ENCODE measurements at regions not wholly inside any gene's neighbourhood (a gene's known extent, or its start where the extent isn't known, plus 50 kb on each side); places are given as distances from the start of the nearest gene placed in this dataset.

GRCh38 chr20:57991211-57991881 lies 237.1 kb downstream of the ANKRD60 start:
- H2BK20ac ChIP-seq (ENCODE audit: low read depth, low read length): no peak overlapping the region
- no peak overlapping the region for H4K8ac ChIP-seq (ENCODE audit: low read depth in 2 of 2, low read length in 2 of 2)
- no CpG with 5 or more reads among the region's 14 CpGs for WGBS, 2 experiments (ENCODE audit: extremely low coverage in 2 of 2, insufficient read length in 1 of 2)
- no peaks in the 10 kb centered on the region for H3K79me1 ChIP-seq (ENCODE audit: low read depth in 1 of 2, low read length in 2 of 2)
- H3K27me3 ChIP-seq (ENCODE audit: control insufficient read depth, insufficient read depth, low read length): no peaks in the 10 kb centered on the region
- no peak for DNase-seq
- H3K4me2 ChIP-seq (ENCODE audit: low read depth, low read length): no peak overlapping the region
- H2BK5ac ChIP-seq (ENCODE audit: low read depth, low read length, poor library complexity, severe bottlenecking): no peak overlapping the region
- POLR2A ChIA-PET (ENCODE audit: unreplicated experiment): no interaction called here
- H2AK9ac ChIP-seq (replicated peaks; ENCODE audit: low read depth, low read length, poor library complexity): no peak overlapping the region
- CTCF ChIA-PET: no interaction called here
- intact Hi-C loops (cut with micrococcal nuclease) (no loop called here), dilution Hi-C loops (cut with HindIII; ENCODE audit: low sequenced_read_pairs, unreplicated experiment) (no loop called here), in situ Hi-C loops (cut with MboI; ENCODE audit: low sequenced_read_pairs) (no loop called here)
- H4K5ac ChIP-seq (ENCODE audit: low read depth, low read length): no peak overlapping the region
- H3K9ac ChIP-seq (ENCODE audit: low read depth, low read length): no peak overlapping the region
- no peak overlapping the region for H3K27ac ChIP-seq (ENCODE audit: insufficient read depth, low read length)
- H3K4me3 ChIP-seq (ENCODE audit: insufficient read depth, low read depth, low read length): no peak overlapping the region
- H3K9me1 ChIP-seq (ENCODE audit: insufficient read depth, low read length): no peaks in the 10 kb centered on the region
- no peak overlapping the region for H2AK5ac ChIP-seq (ENCODE audit: low read depth, low read length)
- H3K9me3 ChIP-seq (ENCODE audit: control insufficient read depth, insufficient read depth, low read length): no peaks in the 10 kb centered on the region
- H3K23ac ChIP-seq (ENCODE audit: low read depth, low read length): no peak overlapping the region
- no peak for TF ChIP-seq CEBPB (IDR thresholded peaks at IDR 0.05; ENCODE audit: low read depth, low read length)
- TF ChIP-seq RAD21 (IDR thresholded peaks at IDR 0.05; ENCODE audit: low read length): no peak
- no peak for TF ChIP-seq MAZ (IDR thresholded peaks at IDR 0.05; ENCODE audit: borderline replicate concordance, low read depth, low read length)
- TF ChIP-seq MAFK (IDR thresholded peaks at IDR 0.05; ENCODE audit: low read depth, low read length): no peak
- TF ChIP-seq BHLHE40 (IDR thresholded peaks at IDR 0.05; ENCODE audit: low read depth, low read length): no peak
- TF ChIP-seq FOS (IDR thresholded peaks at IDR 0.05; ENCODE audit: low read depth, low read length): no peak
- no peak for TF ChIP-seq POLR2A (IDR thresholded peaks at IDR 0.05; ENCODE audit: low read depth, low read length)
- TF ChIP-seq, protein P1, sequence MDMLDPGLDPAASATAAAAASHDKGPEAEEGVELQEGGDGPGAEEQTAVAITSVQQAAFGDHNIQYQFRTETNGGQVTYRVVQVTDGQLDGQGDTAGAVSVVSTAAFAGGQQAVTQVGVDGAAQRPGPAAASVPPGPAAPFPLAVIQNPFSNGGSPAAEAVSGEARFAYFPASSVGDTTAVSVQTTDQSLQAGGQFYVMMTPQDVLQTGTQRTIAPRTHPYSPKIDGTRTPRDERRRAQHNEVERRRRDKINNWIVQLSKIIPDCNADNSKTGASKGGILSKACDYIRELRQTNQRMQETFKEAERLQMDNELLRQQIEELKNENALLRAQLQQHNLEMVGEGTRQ (IDR thresholded peaks at IDR 0.05; ENCODE audit: low read depth, low read length): no peak
- no peak for TF ChIP-seq CHD1 (IDR thresholded peaks at IDR 0.05; ENCODE audit: low read depth, low read length)
- no peak for TF ChIP-seq NFE2L2 (IDR thresholded peaks at IDR 0.05; ENCODE audit: low read depth, low read length)
- no peak for TF ChIP-seq ELK1 (IDR thresholded peaks at IDR 0.05; ENCODE audit: borderline replicate concordance, low read depth, low read length)
- TF ChIP-seq SMC3 (IDR thresholded peaks at IDR 0.05; ENCODE audit: low read depth, low read length): no peak
- no peak for TF ChIP-seq MXI1 (IDR thresholded peaks at IDR 0.05; ENCODE audit: borderline replicate concordance, low read depth, low read length)
- no peak for TF ChIP-seq RCOR1 (IDR thresholded peaks at IDR 0.05; ENCODE audit: insufficient replicate concordance, low read length)
- no peak for ATAC-seq (ENCODE audit: low read depth)
- no peaks in the 10 kb centered on the region for H3K4me1 ChIP-seq (ENCODE audit: control insufficient read depth, insufficient read depth, low read length)
- H3K56ac ChIP-seq (ENCODE audit: extremely low read depth, insufficient read depth, low read length): no peak overlapping the region
- H3K18ac ChIP-seq (ENCODE audit: low read depth, low read length): no peak overlapping the region
- no peaks in the 10 kb centered on the region for H4K20me1 ChIP-seq (ENCODE audit: insufficient read depth, low read length)
- no peak overlapping the region for H2AFZ ChIP-seq (replicated peaks; ENCODE audit: low read length, poor library complexity)
- BruUV-seq (replicated peaks): no TSS peak
- H2BK120ac ChIP-seq (ENCODE audit: low read depth, low read length): no peak overlapping the region
- no peaks in the 10 kb centered on the region for H3K36me3 ChIP-seq (ENCODE audit: control insufficient read depth, insufficient read depth, low read length)
- no peak overlapping the region for H2BK15ac ChIP-seq (ENCODE audit: low read depth, low read length)
- no peak overlapping the region for H3K14ac ChIP-seq (replicated peaks; ENCODE audit: low read depth, low read length)
- no peak overlapping the region for H4K91ac ChIP-seq (ENCODE audit: insufficient read depth, low read depth, low read length)
- no peak overlapping the region for H3K4ac ChIP-seq (ENCODE audit: low read depth, low read length)

Measured in IMR-90 (cell line).